Glutamatergic neuron (in vitro differentiated cells): ENCODE measurements at regions not wholly inside any gene's neighbourhood (a gene's known extent, or its start where the extent isn't known, plus 50 kb on each side); places are given as distances from the start of the nearest gene placed in this dataset.

Experiments
- DNase-seq: peaks from one replicate; pipeline ENCODE4 v3.0.0; 2022
- H3K27ac Mint-ChIP-seq: one replicate; pipeline ENCODE4 v1.8.0; 2020; ENCODE audit warnings: mild to moderate bottlenecking, mixed read lengths, inconsistent platforms; ENCODE audit not compliant: unreplicated experiment
- H3K27me3 Mint-ChIP-seq: one replicate; pipeline ENCODE4 v1.8.0; 2020; ENCODE audit warnings: mild to moderate bottlenecking, moderate library complexity, mixed read lengths, inconsistent platforms; ENCODE audit not compliant: unreplicated experiment
- H3K36me3 Mint-ChIP-seq: one replicate; pipeline ENCODE4 v1.8.0; 2020; ENCODE audit warnings: mild to moderate bottlenecking, mixed read lengths, inconsistent platforms; ENCODE audit not compliant: unreplicated experiment
- H3K4me1 Mint-ChIP-seq: one replicate; pipeline ENCODE4 v1.8.0; 2020; ENCODE audit warnings: mild to moderate bottlenecking, low read depth, mixed read lengths, inconsistent platforms; ENCODE audit not compliant: unreplicated experiment
- H3K4me3 Mint-ChIP-seq: one replicate; pipeline ENCODE4 v1.8.0; 2020; ENCODE audit warnings: mild to moderate bottlenecking, mixed read lengths, inconsistent platforms; ENCODE audit not compliant: unreplicated experiment
- H3K9me3 Mint-ChIP-seq: one replicate; pipeline ENCODE4 v1.8.0; 2020; ENCODE audit warnings: mild to moderate bottlenecking, moderate library complexity, mixed read lengths, inconsistent platforms; ENCODE audit not compliant: unreplicated experiment
- CTCF ChIP-seq: fragments of 200-600 bp; sonication (generic); IDR thresholded peaks from one replicate; pipeline ENCODE4 v1.5.0; 2021; ENCODE audit not compliant: partially characterized antibody, unreplicated experiment

- H3K27me3 Mint-ChIP-seq: no peaks in the 10 kb centered on the region
- TF ChIP-seq CTCF: no peak
- DNase-seq: no peak
- no peak overlapping the region for H3K27ac Mint-ChIP-seq
- peaks cover 9% of the 10 kb centered on the region for H3K36me3 Mint-ChIP-seq
- H3K4me3 Mint-ChIP-seq: no peak overlapping the region
- H3K9me3 Mint-ChIP-seq: no peaks in the 10 kb centered on the region
- H3K4me1 Mint-ChIP-seq: no peaks in the 10 kb centered on the region
Observed at GRCh38 chr12:105485321-105485910, 154.9 kb downstream of the C12orf75 start.

GRCh38 chr12:105485921-105486320 is 155.4 kb downstream of the C12orf75 start:
- peaks cover 9% of the 10 kb centered on the region for H3K36me3 Mint-ChIP-seq
- H3K4me1 Mint-ChIP-seq: no peaks in the 10 kb centered on the region
- DNase-seq: no peak
- no peaks in the 10 kb centered on the region for H3K9me3 Mint-ChIP-seq
- H3K27me3 Mint-ChIP-seq: no peaks in the 10 kb centered on the region
- H3K27ac Mint-ChIP-seq: no peak overlapping the region
- TF ChIP-seq CTCF: no peak
- H3K4me3 Mint-ChIP-seq: no peak overlapping the region

- peaks cover 9% of the 10 kb centered on the region for H3K36me3 Mint-ChIP-seq
- H3K27me3 Mint-ChIP-seq: no peaks in the 10 kb centered on the region
- no peak for TF ChIP-seq CTCF
- H3K27ac Mint-ChIP-seq: no peak overlapping the region
- H3K4me3 Mint-ChIP-seq: no peak overlapping the region
- no peaks in the 10 kb centered on the region for H3K4me1 Mint-ChIP-seq
- no peak for DNase-seq
- no peaks in the 10 kb centered on the region for H3K9me3 Mint-ChIP-seq
Observed at GRCh38 chr12:105487963-105488362, 157.5 kb downstream of the C12orf75 start.

GRCh38 chr12:105492591-105493545 is 162.4 kb downstream of the C12orf75 start:
- Mint-ChIP-seq H3K27ac (no peak overlapping the region), H3K9me3 (peaks cover 2% of the 10 kb centered on the region)

More at GRCh38 chr12:105492591-105493545, 162.4 kb downstream of the C12orf75 start:
- TF ChIP-seq CTCF: no peak
- no peak overlapping the region for H3K4me3 Mint-ChIP-seq
- DNase-seq: no peak
- no peaks in the 10 kb centered on the region for H3K27me3 Mint-ChIP-seq
- H3K4me1 Mint-ChIP-seq: no peaks in the 10 kb centered on the region
- H3K36me3 Mint-ChIP-seq: peaks cover 15% of the 10 kb centered on the region
